Activated naive CD4-positive, alpha-beta T cell treated with anti-CD3 and anti-CD28 coated beads for 36 hours (primary cell): ENCODE measurements at regions not wholly inside any gene's neighbourhood (a gene's known extent, or its start where the extent isn't known, plus 50 kb on each side); places are given as distances from the start of the nearest gene placed in this dataset.

Experiments used
- CTCF ChIA-PET: fragments of 350-600 bp; sonication (Branson Sonifier 250); formaldehyde crosslinking; loops from one replicate; lab custom pipeline; 2021; ENCODE audit warnings: antibody characterized with exemption; lab: Charles Lee
- DNase-seq: peaks from one replicate; pipeline ENCODE4 v3.0.0-alpha.2; 2020
- H3K27ac Mint-ChIP-seq: one replicate; pipeline ENCODE4 v1.8.0; 2021; ENCODE audit warnings: mild to moderate bottlenecking, mixed read lengths
- H3K27me3 Mint-ChIP-seq: one replicate; pipeline ENCODE4 v1.8.0; 2021; ENCODE audit warnings: low read depth, mixed read lengths
- H3K36me3 Mint-ChIP-seq: one replicate; pipeline ENCODE4 v1.8.0; 2021; ENCODE audit warnings: low read depth, mixed read lengths
- H3K4me1 Mint-ChIP-seq: one replicate; pipeline ENCODE4 v1.8.0; 2021; ENCODE audit warnings: low read depth, mixed read lengths
- H3K4me3 Mint-ChIP-seq: one replicate; pipeline ENCODE4 v1.8.0; 2021; ENCODE audit warnings: mild to moderate bottlenecking, moderate library complexity, mixed read lengths
- H3K9me3 Mint-ChIP-seq: one replicate; pipeline ENCODE4 v1.8.0; 2021; ENCODE audit warnings: mixed read lengths
- intact Hi-C: fragments of 100-400 bp; cut with micrococcal nuclease; formaldehyde crosslinking; loops from one replicate; pipeline ENCODE4 v1.15.1; 2023

- H3K27ac Mint-ChIP-seq, result no peak overlapping the region
- no peak for DNase-seq
- no peaks in the 10 kb centered on the region for H3K36me3 Mint-ChIP-seq
- H3K4me3 Mint-ChIP-seq, result no peak overlapping the region
- H3K27me3 Mint-ChIP-seq, result peaks cover 9% of the 10 kb centered on the region
- no peaks in the 10 kb centered on the region for H3K9me3 Mint-ChIP-seq
- H3K4me1 Mint-ChIP-seq, result no peaks in the 10 kb centered on the region
- intact Hi-C loops, result no loop called here
- CTCF ChIA-PET, result interaction anchor here (0.7 to 1.7 kb wide), 2 partner anchors 9 to 257 kb away, joined by 5 to 13 read pairs; no protein-coding TSS in a partner anchor
Measured at GRCh38 chr18:21187886-21188285, 54.1 kb upstream of the GREB1L start.

- peak; percentile 52 for DNase-seq
- Mint-ChIP-seq H3K4me3 (no peak overlapping the region), H3K36me3 (no peaks in the 10 kb centered on the region), H3K4me1 (no peaks in the 10 kb centered on the region), H3K27ac (no peak overlapping the region), H3K27me3 (peaks cover 17% of the 10 kb centered on the region), H3K9me3 (no peaks in the 10 kb centered on the region)
- intact Hi-C loops, result loop anchor here (10.0 kb wide), 2 partner anchors 423 to 553 kb away; partner anchors contain the start of genes MIB1 and SNRPD1
- CTCF ChIA-PET, result interaction anchor here (0.5 to 1.8 kb wide), 10 partner anchors 9 to 253 kb away, joined by 3 to 11 read pairs (median 4); no protein-coding TSS in a partner anchor
Measured at GRCh38 chr18:21191596-21192307, 50.3 kb upstream of the GREB1L start.
